Liver (tissue), 8 donors: ENCODE measurements at regions not wholly inside any gene's neighbourhood (a gene's known extent, or its start where the extent isn't known, plus 50 kb on each side); places are given as distances from the start of the nearest gene placed in this dataset.

ENCODE experiments used
- DNase-seq: peaks from one replicate; pipeline ENCODE4 v3.0.0-alpha.2; 2017; ENCODE audit warnings: low spot score
- H3K27ac ChIP-seq, 2 donors: one replicate each; pipeline ENCODE4 v1.7.0; 2013; ENCODE audit warnings: inconsistent platforms in 2 of 2, low read length in 2 of 2, control low read depth in 1 of 2, low read depth in 1 of 2, mild to moderate bottlenecking in 1 of 2
- H3K27me3 ChIP-seq, 4 donors: one replicate each; pipeline versions ENCODE4 v1.6.1 to v1.7.0; 2013; ENCODE audit warnings: low read length in 3 of 4, inconsistent platforms in 1 of 4, mild to moderate bottlenecking in 1 of 4, moderate library complexity in 1 of 4; ENCODE audit not compliant: control insufficient read depth in 4 of 4, insufficient read depth in 4 of 4
- H3K36me3 ChIP-seq, 4 donors: one replicate each; pipeline versions ENCODE4 v1.6.1 to v1.7.0; 2013; ENCODE audit warnings: low read length in 3 of 4, mild to moderate bottlenecking in 3 of 4, low read depth in 1 of 4, moderate library complexity in 1 of 4; ENCODE audit not compliant: control insufficient read depth in 4 of 4, insufficient read depth in 3 of 4
- H3K4me1 ChIP-seq, 4 donors: one replicate each; pipeline versions ENCODE4 v1.6.1 to v1.7.0; 2013; ENCODE audit warnings: low read length in 3 of 4, mild to moderate bottlenecking in 3 of 4, moderate library complexity in 1 of 4; ENCODE audit not compliant: control insufficient read depth in 4 of 4, insufficient read depth in 4 of 4
- H3K4me3 ChIP-seq, 3 donors: one replicate each; pipeline versions ENCODE4 v1.6.1 to v1.7.0; 2013; ENCODE audit warnings: low read length in 3 of 3, control low read depth in 1 of 3, low read depth in 1 of 3, mild to moderate bottlenecking in 1 of 3
- H3K9ac ChIP-seq, 2 donors: one replicate each; pipeline ENCODE4 v1.7.0; 2013; ENCODE audit warnings: low read length in 2 of 2, mild to moderate bottlenecking in 2 of 2, moderate library complexity in 2 of 2, control low read depth in 1 of 2, low read depth in 1 of 2
- H3K9me3 ChIP-seq, 4 donors: one replicate each; pipeline versions ENCODE4 v1.6.1 to v1.7.0; 2013; ENCODE audit warnings: low read length in 3 of 4; ENCODE audit not compliant: control insufficient read depth in 4 of 4
- EGR1 ChIP-seq, 2 donors: IDR thresholded peaks; 2 replicates each; pipeline ENCODE4 v1.6.1; 2016 to 2018; ENCODE audit warnings: antibody characterized with exemption in 2 of 2, low read depth in 2 of 2
- FOXA1 ChIP-seq: IDR thresholded peaks from 2 replicates; pipeline ENCODE4 v1.6.1; 2016; ENCODE audit warnings: antibody characterized with exemption
- FOXA2 ChIP-seq: IDR thresholded peaks from 2 replicates; pipeline ENCODE4 v1.6.1; 2016; ENCODE audit warnings: antibody characterized with exemption
- GABPA ChIP-seq, 2 donors: IDR thresholded peaks in 1 of 2; conservative IDR thresholded peaks in 1 of 2; 2 replicates each; pipeline ENCODE4 v1.6.1; 2016; ENCODE audit warnings: antibody characterized with exemption in 2 of 2, mild to moderate bottlenecking in 1 of 2, moderate library complexity in 1 of 2
- HNF4A ChIP-seq, 2 donors: conservative IDR thresholded peaks; 2 replicates each; pipeline ENCODE4 v1.6.1; 2016; ENCODE audit warnings: antibody characterized with exemption in 2 of 2, mild to moderate bottlenecking in 2 of 2
- HNF4G ChIP-seq: IDR thresholded peaks from 2 replicates; pipeline ENCODE4 v1.6.1; 2016; ENCODE audit warnings: antibody characterized with exemption
- JUND ChIP-seq, 2 donors: IDR thresholded peaks; 2 replicates each; pipeline ENCODE4 v1.6.1; 2016; ENCODE audit warnings: antibody characterized with exemption in 2 of 2
- NR2F2 ChIP-seq: IDR thresholded peaks from 2 replicates; pipeline ENCODE4 v1.6.1; 2016; ENCODE audit warnings: antibody characterized with exemption
- RAD21 ChIP-seq, 2 donors: IDR thresholded peaks; 2 replicates each; pipeline ENCODE4 v1.6.1; 2016; ENCODE audit warnings: antibody characterized with exemption in 2 of 2, mild to moderate bottlenecking in 2 of 2
- RXRA ChIP-seq, 2 donors: IDR thresholded peaks; 2 replicates each; pipeline ENCODE4 v1.6.1; 2017 to 2018; ENCODE audit warnings: antibody characterized with exemption in 2 of 2, mild to moderate bottlenecking in 1 of 2
- SP1 ChIP-seq: IDR thresholded peaks from 2 replicates; pipeline ENCODE4 v1.6.1; 2018; ENCODE audit warnings: antibody characterized with exemption, mild to moderate bottlenecking
- TAF1 ChIP-seq: conservative IDR thresholded peaks from 2 replicates; pipeline ENCODE4 v1.6.1; 2016; ENCODE audit warnings: antibody characterized with exemption, mild to moderate bottlenecking
- YY1 ChIP-seq: IDR thresholded peaks from 2 replicates; pipeline ENCODE4 v1.6.1; 2016; ENCODE audit warnings: antibody characterized with exemption, mild to moderate bottlenecking
- WGBS: extraction: QIAGEN DNeasy Blood & Tissue Kit; methylation state at CpG from one replicate; pipeline ENCODE4 v1.1.7; 2013; 5-methylcytosine and 5-hydroxymethylcytosine counted together
- TF ChIP-seq, protein P1 (sequence below): IDR thresholded peaks from 2 replicates; pipeline ENCODE4 v1.6.1; 2016; ENCODE audit warnings: antibody characterized with exemption
- TF ChIP-seq, protein P2 (sequence below): IDR thresholded peaks from 2 replicates; pipeline ENCODE4 v1.6.1; 2016; ENCODE audit warnings: antibody characterized with exemption, mild to moderate bottlenecking
- TF ChIP-seq, protein P3 (sequence below): fragments of 150-350 bp; IDR thresholded peaks from 2 replicates; pipeline ENCODE4 v1.5.1; 2017; ENCODE audit warnings: improper control_type of control experiment, low read depth, low read length; ENCODE audit not compliant: missing input control
- TF ChIP-seq, protein P4 (sequence below): IDR thresholded peaks from 2 replicates; pipeline ENCODE4 v1.6.1; 2016; ENCODE audit warnings: antibody characterized with exemption
- TF ChIP-seq, protein P5 (sequence below): IDR thresholded peaks from 2 replicates; pipeline ENCODE4 v1.6.1; 2016; ENCODE audit warnings: antibody characterized with exemption
- donor health status: healthy.
- donor health status: healthy.
- donor health status: healthy.
- donor health status: healthy.
- donor health status: healthy.

DNA sequence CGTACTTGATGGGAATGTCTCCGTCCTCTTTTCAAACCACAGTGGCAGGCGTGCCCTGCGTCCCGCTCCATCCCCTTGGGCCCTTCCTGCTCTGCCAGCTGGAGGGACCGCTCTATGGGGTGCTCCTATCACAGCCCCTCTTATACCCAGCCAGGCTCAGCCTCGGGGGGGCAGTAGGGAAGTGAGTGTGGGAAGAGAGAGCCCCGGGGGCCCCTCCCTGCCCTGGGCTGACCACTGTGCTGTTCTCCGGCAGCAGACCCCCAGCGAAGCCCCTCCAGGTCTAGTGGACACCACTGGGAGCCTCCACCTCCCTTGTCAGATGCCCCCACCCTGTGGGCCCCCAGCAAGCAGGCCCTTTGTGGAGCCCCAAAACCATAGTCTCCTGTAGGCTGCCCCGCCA lies 572.5 kb downstream of the BRD1 start:
- no peaks in the 10 kb centered on the region for H3K36me3 ChIP-seq
- H3K27ac ChIP-seq, result no peak overlapping the region
- H3K9ac ChIP-seq, result no peak overlapping the region
- WGBS, result 86% methylated on average over 11 of the region's 11 CpGs
- no peaks in the 10 kb centered on the region for H3K27me3 ChIP-seq
- no peaks in the 10 kb centered on the region for H3K4me1 ChIP-seq
- DNase-seq, result no peak
- peaks cover 0 to 2% (median 0%) of the 10 kb centered on the region in 4 donors for H3K9me3 ChIP-seq
- H3K4me3 ChIP-seq, result no peak overlapping the region
- TF ChIP-seq, protein P1, sequence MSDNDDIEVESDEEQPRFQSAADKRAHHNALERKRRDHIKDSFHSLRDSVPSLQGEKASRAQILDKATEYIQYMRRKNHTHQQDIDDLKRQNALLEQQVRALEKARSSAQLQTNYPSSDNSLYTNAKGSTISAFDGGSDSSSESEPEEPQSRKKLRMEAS, result no peak
- TF ChIP-seq SP1, result no peak
- TF ChIP-seq NR2F2, result no peak
- no peak for TF ChIP-seq JUND (IDR thresholded peaks at IDR 0.05)
- TF ChIP-seq RAD21 (IDR thresholded peaks at IDR 0.05), result no peak
- TF ChIP-seq, protein P2, sequence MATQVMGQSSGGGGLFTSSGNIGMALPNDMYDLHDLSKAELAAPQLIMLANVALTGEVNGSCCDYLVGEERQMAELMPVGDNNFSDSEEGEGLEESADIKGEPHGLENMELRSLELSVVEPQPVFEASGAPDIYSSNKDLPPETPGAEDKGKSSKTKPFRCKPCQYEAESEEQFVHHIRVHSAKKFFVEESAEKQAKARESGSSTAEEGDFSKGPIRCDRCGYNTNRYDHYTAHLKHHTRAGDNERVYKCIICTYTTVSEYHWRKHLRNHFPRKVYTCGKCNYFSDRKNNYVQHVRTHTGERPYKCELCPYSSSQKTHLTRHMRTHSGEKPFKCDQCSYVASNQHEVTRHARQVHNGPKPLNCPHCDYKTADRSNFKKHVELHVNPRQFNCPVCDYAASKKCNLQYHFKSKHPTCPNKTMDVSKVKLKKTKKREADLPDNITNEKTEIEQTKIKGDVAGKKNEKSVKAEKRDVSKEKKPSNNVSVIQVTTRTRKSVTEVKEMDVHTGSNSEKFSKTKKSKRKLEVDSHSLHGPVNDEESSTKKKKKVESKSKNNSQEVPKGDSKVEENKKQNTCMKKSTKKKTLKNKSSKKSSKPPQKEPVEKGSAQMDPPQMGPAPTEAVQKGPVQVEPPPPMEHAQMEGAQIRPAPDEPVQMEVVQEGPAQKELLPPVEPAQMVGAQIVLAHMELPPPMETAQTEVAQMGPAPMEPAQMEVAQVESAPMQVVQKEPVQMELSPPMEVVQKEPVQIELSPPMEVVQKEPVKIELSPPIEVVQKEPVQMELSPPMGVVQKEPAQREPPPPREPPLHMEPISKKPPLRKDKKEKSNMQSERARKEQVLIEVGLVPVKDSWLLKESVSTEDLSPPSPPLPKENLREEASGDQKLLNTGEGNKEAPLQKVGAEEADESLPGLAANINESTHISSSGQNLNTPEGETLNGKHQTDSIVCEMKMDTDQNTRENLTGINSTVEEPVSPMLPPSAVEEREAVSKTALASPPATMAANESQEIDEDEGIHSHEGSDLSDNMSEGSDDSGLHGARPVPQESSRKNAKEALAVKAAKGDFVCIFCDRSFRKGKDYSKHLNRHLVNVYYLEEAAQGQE, result no peak
- no peak for TF ChIP-seq EGR1 (IDR thresholded peaks at IDR 0.05; ENCODE audit: low read depth in 2 of 2)
- TF ChIP-seq, protein P3, sequence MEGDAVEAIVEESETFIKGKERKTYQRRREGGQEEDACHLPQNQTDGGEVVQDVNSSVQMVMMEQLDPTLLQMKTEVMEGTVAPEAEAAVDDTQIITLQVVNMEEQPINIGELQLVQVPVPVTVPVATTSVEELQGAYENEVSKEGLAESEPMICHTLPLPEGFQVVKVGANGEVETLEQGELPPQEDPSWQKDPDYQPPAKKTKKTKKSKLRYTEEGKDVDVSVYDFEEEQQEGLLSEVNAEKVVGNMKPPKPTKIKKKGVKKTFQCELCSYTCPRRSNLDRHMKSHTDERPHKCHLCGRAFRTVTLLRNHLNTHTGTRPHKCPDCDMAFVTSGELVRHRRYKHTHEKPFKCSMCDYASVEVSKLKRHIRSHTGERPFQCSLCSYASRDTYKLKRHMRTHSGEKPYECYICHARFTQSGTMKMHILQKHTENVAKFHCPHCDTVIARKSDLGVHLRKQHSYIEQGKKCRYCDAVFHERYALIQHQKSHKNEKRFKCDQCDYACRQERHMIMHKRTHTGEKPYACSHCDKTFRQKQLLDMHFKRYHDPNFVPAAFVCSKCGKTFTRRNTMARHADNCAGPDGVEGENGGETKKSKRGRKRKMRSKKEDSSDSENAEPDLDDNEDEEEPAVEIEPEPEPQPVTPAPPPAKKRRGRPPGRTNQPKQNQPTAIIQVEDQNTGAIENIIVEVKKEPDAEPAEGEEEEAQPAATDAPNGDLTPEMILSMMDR, result no peak
- no peak for TF ChIP-seq YY1
- no peak for TF ChIP-seq RXRA (IDR thresholded peaks at IDR 0.05)
- TF ChIP-seq HNF4A (conservative IDR thresholded peaks at IDR 0.05), result no peak
- TF ChIP-seq FOXA2, result no peak
- no peak for TF ChIP-seq HNF4G
- TF ChIP-seq FOXA1, result no peak
- TF ChIP-seq, protein P4, sequence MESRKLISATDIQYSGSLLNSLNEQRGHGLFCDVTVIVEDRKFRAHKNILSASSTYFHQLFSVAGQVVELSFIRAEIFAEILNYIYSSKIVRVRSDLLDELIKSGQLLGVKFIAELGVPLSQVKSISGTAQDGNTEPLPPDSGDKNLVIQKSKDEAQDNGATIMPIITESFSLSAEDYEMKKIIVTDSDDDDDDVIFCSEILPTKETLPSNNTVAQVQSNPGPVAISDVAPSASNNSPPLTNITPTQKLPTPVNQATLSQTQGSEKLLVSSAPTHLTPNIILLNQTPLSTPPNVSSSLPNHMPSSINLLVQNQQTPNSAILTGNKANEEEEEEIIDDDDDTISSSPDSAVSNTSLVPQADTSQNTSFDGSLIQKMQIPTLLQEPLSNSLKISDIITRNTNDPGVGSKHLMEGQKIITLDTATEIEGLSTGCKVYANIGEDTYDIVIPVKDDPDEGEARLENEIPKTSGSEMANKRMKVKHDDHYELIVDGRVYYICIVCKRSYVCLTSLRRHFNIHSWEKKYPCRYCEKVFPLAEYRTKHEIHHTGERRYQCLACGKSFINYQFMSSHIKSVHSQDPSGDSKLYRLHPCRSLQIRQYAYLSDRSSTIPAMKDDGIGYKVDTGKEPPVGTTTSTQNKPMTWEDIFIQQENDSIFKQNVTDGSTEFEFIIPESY, result no peak
- TF ChIP-seq TAF1, result no peak
- TF ChIP-seq, protein P5, sequence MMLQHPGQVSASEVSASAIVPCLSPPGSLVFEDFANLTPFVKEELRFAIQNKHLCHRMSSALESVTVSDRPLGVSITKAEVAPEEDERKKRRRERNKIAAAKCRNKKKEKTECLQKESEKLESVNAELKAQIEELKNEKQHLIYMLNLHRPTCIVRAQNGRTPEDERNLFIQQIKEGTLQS, result no peak
- TF ChIP-seq GABPA (IDR thresholded peaks at IDR 0.05 in 1 of 2, conservative IDR thresholded peaks at IDR 0.05 in 1 of 2), result no peak
